K562 (cell line): ENCODE measurements at regions not wholly inside any gene's neighbourhood (a gene's known extent, or its start where the extent isn't known, plus 50 kb on each side); places are given as distances from the start of the nearest gene placed in this dataset.

Source experiments
- ATAC-seq: fragments of 200-7000 bp; cut with Tn5 transposase; 3 replicates; pipeline ENCODE4 v1.9.1; 2020; ENCODE audit warnings: moderate library complexity
- BruUV-seq: library from RNA; stranded (reverse); fragments of 400-500 nt; replicated peaks from 2 replicates; lab custom pipeline; 2021; lab: Mats Ljungman, UMichigan
- CTCF ChIA-PET: fragments of 300-600 bp; formaldehyde crosslinking; extraction: SDS; loops from one replicate; lab custom pipeline; 2021; ENCODE audit warnings: low intra/inter-chr PET ratio; lab: Yijun Ruan, JAX
- POLR2A ChIA-PET: fragments of 300-600, 350-650 bp; sonication (Branson Sonifier 250); formaldehyde crosslinking; extraction: SDS; loops from one replicate; lab custom pipeline; 2021; ENCODE audit warnings: antibody characterized with exemption, inconsistent platforms; lab: Yijun Ruan, JAX
- DNase-seq, 4 experiments: peaks; one replicate each; pipeline versions ENCODE4 v3.0.0 to v3.0.0-alpha.2; 2011 to 2018; ENCODE audit warnings: low spot score in 3 of 4, mixed read lengths in 3 of 4; ENCODE audit errors: extremely low read depth in 1 of 4
- FAIRE-seq: peaks from 2 replicates; lab custom pipeline; 2011; peaks lifted over from hg19 to GRCh38; lab: Jason Lieb, UNC
- H2AFZ ChIP-seq: 2 replicates; pipeline ENCODE4 v1.6.0; 2011; ENCODE audit warnings: low read depth, low read length, control low read depth, inconsistent platforms
- H3K27ac ChIP-seq: fragments of 200-600 bp; 3 replicates; pipeline ENCODE4 v1.8.0; 2011; ENCODE audit warnings: low read depth, mild to moderate bottlenecking, control low read depth, inconsistent platforms, low read length, moderate library complexity, mixed read lengths; ENCODE audit errors: extremely low read depth
- H3K27me3 ChIP-seq, 2 experiments: fragments of 300-600 bp in 1 of 2; 2 replicates in 1 of 2; 3 replicates in 1 of 2; pipeline versions ENCODE4 v1.6.0 to v1.8.0; 2011; ENCODE audit warnings: inconsistent platforms in 2 of 2, low read length in 2 of 2, mild to moderate bottlenecking in 1 of 2, mixed read lengths in 1 of 2, moderate library complexity in 1 of 2; ENCODE audit not compliant: control insufficient read depth in 2 of 2, insufficient read depth in 2 of 2
- H3K36me3 ChIP-seq: fragments of 300-600 bp; 3 replicates; pipeline ENCODE4 v1.8.0; 2011; ENCODE audit warnings: mild to moderate bottlenecking, low read length, inconsistent platforms; ENCODE audit not compliant: control insufficient read depth, insufficient read depth
- H3K4me1 ChIP-seq, 2 experiments: fragments of 200-600 bp in 1 of 2; replicated peaks in 1 of 2; 2 replicates in 1 of 2; 3 replicates in 1 of 2; pipeline versions ENCODE4 v1.5.1 to v1.8.0; 2011; ENCODE audit warnings: inconsistent platforms in 2 of 2, low read length in 2 of 2, mild to moderate bottlenecking in 1 of 2, mixed read lengths in 1 of 2, moderate library complexity in 1 of 2; ENCODE audit not compliant: control insufficient read depth in 2 of 2, insufficient read depth in 2 of 2
- H3K4me2 ChIP-seq: 2 replicates; pipeline ENCODE4 v1.6.1; 2011; ENCODE audit warnings: low read length, control low read depth, inconsistent platforms, mixed read lengths; ENCODE audit not compliant: insufficient read depth
- H3K4me3 ChIP-seq: fragments of 200-600 bp; sonication (generic), shearing (Covaris generic); 2 replicates; pipeline ENCODE4 v1.5.1; 2016; ENCODE audit warnings: control low read depth, inconsistent platforms
- H3K79me2 ChIP-seq: fragments of 200-600 bp; 3 replicates; pipeline ENCODE4 v1.8.0; 2011; ENCODE audit warnings: low read length, inconsistent platforms; ENCODE audit not compliant: control insufficient read depth, insufficient read depth
- H3K9ac ChIP-seq, 2 experiments: 2 replicates each; pipeline versions ENCODE4 v1.6.0 to v1.6.1; 2011; ENCODE audit warnings: low read depth in 2 of 2, low read length in 2 of 2, control low read depth in 1 of 2, inconsistent platforms in 1 of 2, mild to moderate bottlenecking in 1 of 2, mixed read lengths in 1 of 2; ENCODE audit not compliant: insufficient read depth in 1 of 2
- H3K9me1 ChIP-seq: one replicate; pipeline ENCODE4 v1.6.0; 2011; ENCODE audit warnings: inconsistent platforms, mild to moderate bottlenecking, low read length, moderate library complexity; ENCODE audit not compliant: control insufficient read depth, insufficient read depth
- H3K9me3 ChIP-seq: replicated peaks from 2 replicates; pipeline ENCODE4 v1.5.1; 2011; ENCODE audit warnings: low read depth, low read length, inconsistent platforms; ENCODE audit not compliant: control insufficient read depth, insufficient read depth
- H4K20me1 ChIP-seq: replicated peaks from 2 replicates; pipeline ENCODE4 v1.6.1; 2011; ENCODE audit warnings: low read length, inconsistent platforms, mixed read lengths; ENCODE audit not compliant: control insufficient read depth, insufficient read depth
- ARID1B ChIP-seq: fragments of 450-650 bp; IDR thresholded peaks from 2 replicates; pipeline ENCODE4 v1.6.1; 2016; ENCODE audit warnings: antibody characterized with exemption, mild to moderate bottlenecking, inconsistent platforms
- C11orf30 ChIP-seq: fragments of 450-650 bp; IDR thresholded peaks from 2 replicates; pipeline ENCODE4 v1.6.1; 2016; ENCODE audit warnings: low read depth, mild to moderate bottlenecking
- EHMT2 ChIP-seq: fragments of 450-650 bp; IDR thresholded peaks from 2 replicates; pipeline ENCODE4 v1.6.1; 2018; ENCODE audit warnings: antibody characterized with exemption
- ETV5 ChIP-seq: sonication (generic); formaldehyde crosslinking; IDR thresholded peaks from 2 replicates; pipeline ENCODE4 v1.4.0; 2020; ENCODE audit warnings: low read depth, mild to moderate bottlenecking, missing genetic modification reagents
- GTF2A2 ChIP-seq: IDR thresholded peaks from 2 replicates; pipeline ENCODE4 v1.6.1; 2016; ENCODE audit warnings: mild to moderate bottlenecking, missing genetic modification characterization, missing compliant biosample characterization
- HINFP ChIP-seq: fragments of 450-650 bp; conservative IDR thresholded peaks from 2 replicates; pipeline ENCODE4 v1.6.1; 2016; ENCODE audit warnings: missing genetic modification characterization, low read depth, mild to moderate bottlenecking, control low read depth, missing compliant biosample characterization
- HOMEZ ChIP-seq: fragments of 250-450 bp; sonication (Bioruptor Pico); IDR thresholded peaks from 2 replicates; pipeline ENCODE4 v1.4.0; 2020; ENCODE audit warnings: mild to moderate bottlenecking, moderate library complexity
- MCM7 ChIP-seq, 2 experiments: fragments of 450-650 bp; IDR thresholded peaks; 2 replicates each; pipeline ENCODE4 v1.6.1; 2016 to 2018
- MECOM ChIP-seq: fragments of 250-450 bp; sonication (Bioruptor Pico); IDR thresholded peaks from 2 replicates; pipeline ENCODE4 v1.8.0; 2022; ENCODE audit warnings: inconsistent platforms
- MEIS2 ChIP-seq: fragments of 450-650 bp; IDR thresholded peaks from 2 replicates; pipeline ENCODE4 v1.6.1; 2014; ENCODE audit warnings: mild to moderate bottlenecking; ENCODE audit not compliant: partially characterized antibody
- SETDB1 ChIP-seq: IDR thresholded peaks from one replicate; pipeline ENCODE4 v1.6.1; 2012; ENCODE audit warnings: low read length, control low read depth, inconsistent platforms
- ZNF316 ChIP-seq: fragments of 450-650 bp; IDR thresholded peaks from 2 replicates; pipeline ENCODE4 v1.6.1; 2016
- ZNF77 ChIP-seq: fragments of 250-450 bp; sonication (Bioruptor Pico); IDR thresholded peaks from 2 replicates; pipeline ENCODE4 v1.5.0; 2020
- WGBS: fragments of 100-300 bp; shearing (Covaris generic); methylation state at CpG from one replicate; pipeline ENCODE4 v1.1.6; 2016; ENCODE audit warnings: low coverage, mixed read lengths; ENCODE audit not compliant: insufficient coverage; ENCODE audit errors: missing lambda C conversion rate; 5-methylcytosine and 5-hydroxymethylcytosine counted together
- in situ Hi-C: fragments of 300-500 bp; cut with MboI; formaldehyde crosslinking; loops from 4 replicates; pipeline ENCODE4 v1.15.0; 2018; ENCODE audit warnings: inconsistent platforms, mixed read lengths
- intact Hi-C: fragments of 100-400 bp; cut with micrococcal nuclease; formaldehyde crosslinking; loops from 2 replicates; pipeline ENCODE4 v1.14.2; 2022
- TF ChIP-seq, protein P1 (sequence below): fragments of 450-650 bp; IDR thresholded peaks from 2 replicates; pipeline ENCODE4 v1.6.1; 2014; ENCODE audit warnings: low read depth, mild to moderate bottlenecking, moderate library complexity, borderline replicate concordance

GRCh38 chr7:136062625-136063325 lies 85.6 kb upstream of the MTPN start (continued):
- TF ChIP-seq GTF2A2 (tag) (no peak), C11orf30 (peak; percentile 87), ETV5 (CRISPR knock-in tag) (no peak), MEIS2 (peak; percentile 85), SETDB1 (no peak), MCM7 (IDR thresholded peaks at IDR 0.05) (no peak), ZNF316 (peak; percentile 94), ZNF77 (CRISPR knock-in tag) (no peak)
- TF ChIP-seq, protein P1, sequence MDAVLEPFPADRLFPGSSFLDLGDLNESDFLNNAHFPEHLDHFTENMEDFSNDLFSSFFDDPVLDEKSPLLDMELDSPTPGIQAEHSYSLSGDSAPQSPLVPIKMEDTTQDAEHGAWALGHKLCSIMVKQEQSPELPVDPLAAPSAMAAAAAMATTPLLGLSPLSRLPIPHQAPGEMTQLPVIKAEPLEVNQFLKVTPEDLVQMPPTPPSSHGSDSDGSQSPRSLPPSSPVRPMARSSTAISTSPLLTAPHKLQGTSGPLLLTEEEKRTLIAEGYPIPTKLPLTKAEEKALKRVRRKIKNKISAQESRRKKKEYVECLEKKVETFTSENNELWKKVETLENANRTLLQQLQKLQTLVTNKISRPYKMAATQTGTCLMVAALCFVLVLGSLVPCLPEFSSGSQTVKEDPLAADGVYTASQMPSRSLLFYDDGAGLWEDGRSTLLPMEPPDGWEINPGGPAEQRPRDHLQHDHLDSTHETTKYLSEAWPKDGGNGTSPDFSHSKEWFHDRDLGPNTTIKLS, result no peak
- TF ChIP-seq, all 486 proteins: peak for 8

- peak overlapping the region; percentile 39; the same call in 1 of the 3 replicates for H3K27ac ChIP-seq
- H3K27me3 ChIP-seq, result no peaks in the 10 kb centered on the region
- no peaks in the 10 kb centered on the region for H3K9me1 ChIP-seq
- CTCF ChIA-PET, result no interaction called here
- no peak overlapping the region for H3K4me3 ChIP-seq
- H4K20me1 ChIP-seq, result no peaks in the 10 kb centered on the region
- no TSS peak for BruUV-seq
- H2AFZ ChIP-seq, result peak overlapping the region; percentile 33
- peaks cover 0 to 44% of the 10 kb centered on the region in 2 experiments; a peak in 4 of 5 replicates for H3K4me1 ChIP-seq
- FAIRE-seq, result no peak
- POLR2A ChIA-PET, result interaction anchor here (0.6 to 1.5 kb wide), 2 partner anchors 10 to 116 kb away, joined by 3 read pairs; no protein-coding TSS in a partner anchor
- no peak overlapping the region for H3K4me2 ChIP-seq
- ATAC-seq, result peak; percentile 48
- H3K9me3 ChIP-seq, result no peaks in the 10 kb centered on the region
- no peaks in the 10 kb centered on the region for H3K36me3 ChIP-seq
- H3K9ac ChIP-seq, result no peak overlapping the region
- 24% methylated on average over 3 of the region's 3 CpGs for WGBS
- intact Hi-C loops (no loop called here), in situ Hi-C loops (no loop called here)
- no peaks in the 10 kb centered on the region for H3K79me2 ChIP-seq
- peak in 2 of 4 experiments; percentile 57 to 58 for DNase-seq
- TF ChIP-seq C11orf30 (peak; percentile 71), ARID1B (0 out of 2 replicates have a peak, but pooled peaks have one; percentile 6), MECOM (CRISPR knock-in tag) (peak; percentile 55; the same call in 1 of the 2 replicates), HOMEZ (no peak), EHMT2 (peak; percentile 11; the same call in 1 of the 2 replicates), HINFP (tag) (no peak)
These were observed 84.3 kb upstream of the MTPN start for GRCh38 chr7:136061433-136061832.
